ENCODE measurements at regions not wholly inside any gene's neighbourhood (a gene's known extent, or its start where the extent isn't known, plus 50 kb on each side); places are given as distances from the start of the nearest gene placed in this dataset.

DNA sequence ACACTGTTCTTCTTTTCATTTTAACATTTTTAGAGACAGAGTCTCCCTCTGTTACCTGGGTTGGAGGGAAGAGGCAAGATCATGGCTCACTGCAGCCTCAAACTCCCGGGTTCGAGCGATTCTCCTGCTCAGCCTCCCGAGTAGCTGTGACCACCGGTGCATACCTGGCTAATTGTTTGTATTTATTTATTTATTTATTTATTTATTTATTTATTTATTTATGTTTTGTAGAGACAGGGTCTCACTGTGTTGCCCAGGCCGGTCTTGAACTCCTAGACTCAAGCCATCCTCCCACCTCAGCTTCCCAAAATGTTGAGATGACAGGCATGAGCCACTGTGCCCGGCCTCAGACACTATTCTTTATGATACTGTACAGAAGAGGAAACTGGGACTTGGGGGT, 1176.6 kb upstream of the AUTS2 start:
- TF ChIP-seq FOXP2 (optimal IDR thresholded peaks at IDR 0.05; ENCODE audit: control extremely low read depth, extremely low read length, insufficient read depth), result no peak
- no peak for TF ChIP-seq EZH2 (IDR thresholded peaks at IDR 0.05)
- TF ChIP-seq POLR2AphosphoS5 (IDR thresholded peaks at IDR 0.05; ENCODE audit: borderline replicate concordance, low read depth, low read length), result no peak
